SK-N-SH (cell line): ENCODE measurements at regions not wholly inside any gene's neighbourhood (a gene's known extent, or its start where the extent isn't known, plus 50 kb on each side); places are given as distances from the start of the nearest gene placed in this dataset.
A peak's percentile ranks its signal among the peaks of the same experiment; 100 is the strongest.

Source experiments
- MAX ChIP-seq: IDR thresholded peaks from 2 replicates; pipeline ENCODE4 v1.4.0; 2012; ENCODE audit warnings: low read depth
- RAD21 ChIP-seq: IDR thresholded peaks from 2 replicates; pipeline ENCODE4 v1.6.1; 2012; ENCODE audit warnings: mild to moderate bottlenecking, low read length

- TF ChIP-seq MAX (0 out of 2 replicates have a peak, but pooled peaks have one; percentile 34), RAD21 (no peak)
These were observed 921.2 kb upstream of the FOXG1 start for GRCh38 chr14:27845241-27845850.
